Epithelial cell of esophagus (primary cell): ENCODE measurements at regions not wholly inside any gene's neighbourhood (a gene's known extent, or its start where the extent isn't known, plus 50 kb on each side); places are given as distances from the start of the nearest gene placed in this dataset.

Source experiments
- DNase-seq: peaks from one replicate; pipeline ENCODE4 v3.0.0; 2010; ENCODE audit warnings: low read depth
- H3K4me3 ChIP-seq: 2 replicates; pipeline ENCODE4 v1.5.1; 2011; ENCODE audit warnings: mild to moderate bottlenecking, low read length, control low read depth
- TF ChIP-seq, protein P1 (sequence below): IDR thresholded peaks from 2 replicates; pipeline ENCODE4 v1.5.1; 2011; ENCODE audit warnings: low read depth, mild to moderate bottlenecking, low read length, control low read depth, inconsistent platforms; ENCODE audit not compliant: insufficient read depth; ENCODE audit errors: missing control alignments

DNA sequence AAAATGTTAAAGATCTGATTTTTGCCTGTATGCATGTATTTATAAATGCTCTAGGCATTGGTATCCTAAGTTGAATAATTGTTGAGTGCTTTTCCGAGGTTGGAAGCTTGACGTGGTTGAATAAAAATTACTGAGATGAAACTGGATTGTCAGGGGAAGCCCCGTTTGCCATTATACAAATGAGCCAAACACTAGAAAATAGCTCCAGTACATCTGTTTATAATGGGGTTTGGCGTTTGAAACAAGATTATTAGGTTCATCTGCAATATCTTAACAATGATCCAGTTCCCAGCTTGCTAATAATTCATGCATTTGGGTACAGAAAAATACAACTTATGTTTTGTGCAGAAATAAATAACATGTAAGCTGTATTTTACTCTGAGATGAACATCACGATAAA, 789.6 kb downstream of the GALC start:
- DNase-seq: no peak
- TF ChIP-seq, protein P1, sequence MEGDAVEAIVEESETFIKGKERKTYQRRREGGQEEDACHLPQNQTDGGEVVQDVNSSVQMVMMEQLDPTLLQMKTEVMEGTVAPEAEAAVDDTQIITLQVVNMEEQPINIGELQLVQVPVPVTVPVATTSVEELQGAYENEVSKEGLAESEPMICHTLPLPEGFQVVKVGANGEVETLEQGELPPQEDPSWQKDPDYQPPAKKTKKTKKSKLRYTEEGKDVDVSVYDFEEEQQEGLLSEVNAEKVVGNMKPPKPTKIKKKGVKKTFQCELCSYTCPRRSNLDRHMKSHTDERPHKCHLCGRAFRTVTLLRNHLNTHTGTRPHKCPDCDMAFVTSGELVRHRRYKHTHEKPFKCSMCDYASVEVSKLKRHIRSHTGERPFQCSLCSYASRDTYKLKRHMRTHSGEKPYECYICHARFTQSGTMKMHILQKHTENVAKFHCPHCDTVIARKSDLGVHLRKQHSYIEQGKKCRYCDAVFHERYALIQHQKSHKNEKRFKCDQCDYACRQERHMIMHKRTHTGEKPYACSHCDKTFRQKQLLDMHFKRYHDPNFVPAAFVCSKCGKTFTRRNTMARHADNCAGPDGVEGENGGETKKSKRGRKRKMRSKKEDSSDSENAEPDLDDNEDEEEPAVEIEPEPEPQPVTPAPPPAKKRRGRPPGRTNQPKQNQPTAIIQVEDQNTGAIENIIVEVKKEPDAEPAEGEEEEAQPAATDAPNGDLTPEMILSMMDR: no peak
- no peak overlapping the region for H3K4me3 ChIP-seq

DNA sequence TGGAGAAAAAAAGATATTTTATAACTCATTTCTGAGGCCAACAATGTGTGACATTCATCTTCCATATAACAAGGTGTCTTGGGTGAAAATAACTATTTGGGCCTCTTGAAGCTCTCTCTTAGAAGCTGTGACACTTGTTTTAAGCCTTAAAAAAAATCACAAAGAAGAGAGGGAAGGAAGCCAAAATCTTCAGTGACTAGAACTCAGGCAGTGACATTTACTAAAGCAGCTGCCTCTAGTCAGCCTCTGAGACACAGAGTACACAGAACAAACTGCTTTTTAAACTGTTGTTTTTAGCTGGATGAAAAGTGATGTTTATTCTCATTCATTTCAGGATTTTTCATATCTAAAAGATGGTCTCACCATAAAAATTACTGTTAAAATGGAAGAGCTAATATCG, 793.6 kb downstream of the GALC start:
- TF ChIP-seq, protein P1: no peak
- DNase-seq: no peak
- H3K4me3 ChIP-seq: no peak overlapping the region

DNA sequence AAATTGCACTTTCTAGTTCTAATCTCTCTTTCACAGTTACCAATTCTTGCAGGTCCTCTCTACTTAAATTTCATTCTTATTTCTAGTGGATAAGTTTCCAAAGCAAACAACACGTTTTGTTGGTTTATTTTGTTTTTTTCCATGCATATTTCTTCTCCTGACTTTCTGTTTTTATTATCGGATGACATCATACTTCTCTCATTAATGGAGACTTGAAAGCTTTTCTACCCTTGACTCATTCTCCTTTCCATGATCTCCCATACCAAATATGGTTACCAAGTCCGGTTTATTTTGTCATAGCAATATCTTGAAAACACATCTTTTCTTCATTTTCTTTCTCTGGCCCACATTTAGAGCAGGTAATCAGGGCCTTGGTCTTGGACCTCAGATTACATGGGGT, 796.5 kb downstream of the GALC start:
- DNase-seq: no peak
- H3K4me3 ChIP-seq: no peak overlapping the region
- TF ChIP-seq, protein P1: no peak

DNA sequence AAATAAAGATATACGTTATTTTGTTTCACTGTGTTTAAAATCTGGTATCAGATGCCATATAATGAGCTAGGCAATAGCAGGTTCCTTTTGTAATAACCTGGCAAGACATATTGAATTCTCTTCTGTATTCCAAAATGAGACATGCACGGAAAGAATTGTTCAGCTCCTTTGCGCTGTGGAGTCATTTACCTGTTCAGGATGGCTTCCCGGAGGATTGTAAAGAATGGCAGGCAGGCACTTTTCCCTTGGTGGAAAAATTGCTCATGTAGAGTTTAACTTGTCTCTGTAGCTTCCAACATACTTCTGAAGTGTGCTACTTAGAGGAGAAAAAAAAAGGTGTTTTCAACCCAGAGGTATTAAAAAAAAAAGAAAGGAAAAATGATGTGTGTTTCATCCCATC, 805.2 kb downstream of the GALC start:
- no peak overlapping the region for H3K4me3 ChIP-seq
- no peak for DNase-seq
- TF ChIP-seq, protein P1: no peak

DNA sequence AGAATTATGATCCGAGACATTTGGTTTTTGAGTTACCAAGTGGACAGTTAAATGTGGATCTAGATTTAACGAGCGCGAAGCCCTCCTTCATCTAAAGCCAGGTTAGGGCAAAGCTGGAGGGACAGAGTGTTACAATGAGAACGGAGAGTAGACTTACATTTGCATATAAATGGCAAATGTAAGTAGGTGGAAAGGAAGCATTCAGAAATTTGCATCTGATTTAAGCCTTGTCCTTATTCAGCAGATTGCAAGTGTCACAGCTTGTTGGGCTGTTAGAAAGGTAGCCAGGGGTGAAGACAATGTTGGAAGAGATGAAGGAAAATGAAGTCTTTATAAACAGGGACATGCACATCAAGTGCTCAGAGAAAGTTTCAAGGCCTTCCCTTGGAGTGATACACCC, 806.2 kb downstream of the GALC start:
- DNase-seq: no peak
- TF ChIP-seq, protein P1: no peak
- no peak overlapping the region for H3K4me3 ChIP-seq

DNA sequence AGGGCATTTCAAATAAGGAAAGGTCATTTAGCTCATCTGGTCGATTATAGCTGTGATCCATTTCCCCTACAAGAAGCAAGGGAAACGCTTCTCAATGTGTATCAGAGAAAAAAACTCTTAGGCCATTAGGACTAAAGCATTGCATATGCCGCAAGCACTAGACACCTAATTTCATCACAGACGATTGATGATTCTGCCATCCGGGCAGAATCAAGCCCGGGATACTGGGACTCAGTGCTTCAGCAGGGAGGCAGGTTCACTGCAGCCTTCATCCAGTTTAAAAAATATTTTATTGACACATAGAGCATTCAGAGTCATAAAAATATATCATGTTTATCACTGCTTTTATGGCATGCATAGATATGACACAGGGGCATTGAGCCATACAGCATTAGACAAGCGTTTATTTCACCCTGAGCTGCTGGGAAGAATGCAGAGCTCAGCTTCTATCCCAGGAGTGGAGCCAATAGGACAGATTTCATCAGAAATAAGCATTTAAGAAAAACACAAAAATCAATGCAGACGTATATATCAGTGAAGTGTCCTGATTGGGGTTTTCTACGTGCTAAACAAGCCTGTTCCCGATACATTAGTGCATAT, 806.9 kb downstream of the GALC start:
- DNase-seq: no peak
- TF ChIP-seq, protein P1: no peak

DNA sequence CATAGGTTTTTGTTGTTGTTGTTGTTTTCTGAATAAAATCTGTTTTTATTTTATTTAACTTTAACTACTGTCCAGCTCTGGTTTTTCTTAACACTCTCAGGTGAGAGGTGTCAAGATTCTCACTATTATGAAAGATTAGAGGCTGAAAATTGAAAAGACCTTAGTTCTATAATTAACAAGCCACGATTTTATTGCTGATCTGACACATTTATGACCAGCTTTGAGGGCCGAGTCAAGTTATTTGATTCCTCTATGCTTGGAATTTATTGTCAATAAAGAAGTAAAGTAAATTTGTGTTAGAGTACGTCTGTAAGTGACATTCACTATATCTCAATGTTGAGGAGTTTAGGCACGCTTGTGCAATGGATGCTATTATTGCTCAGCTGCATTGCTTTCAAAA, 808.8 kb downstream of the GALC start:
- DNase-seq: no peak
- TF ChIP-seq, protein P1: no peak
- no peak overlapping the region for H3K4me3 ChIP-seq

More for the DNA sequence above, 806.9 kb downstream of the GALC start:
- H3K4me3 ChIP-seq: no peak overlapping the region
